Pons (tissue), 1 donor: ENCODE measurements at regions not wholly inside any gene's neighbourhood (a gene's known extent, or its start where the extent isn't known, plus 50 kb on each side); places are given as distances from the start of the nearest gene placed in this dataset.
"Not testable (repeated sequence)": the region's sequence is repeated elsewhere in the genome, so short reads cannot be mapped to it uniquely, and the experiment has no call there.

Source experiments
- DNase-seq: peaks from one replicate; pipeline ENCODE4 v3.0.0-alpha.2; 2016; ENCODE audit warnings: low spot score

- no peak for DNase-seq
Measured at GRCh38 chr12:87679251-87679650, 349.9 kb downstream of the C12orf50 start.

- no peak for DNase-seq
Measured at GRCh38 chr12:87678453-87678852, 350.7 kb downstream of the C12orf50 start.

- no peak for DNase-seq
Measured at GRCh38 chr12:87676731-87677130, 352.5 kb downstream of the C12orf50 start.

GRCh38 chr12:87671757-87672156 is 357.4 kb downstream of the C12orf50 start:
- DNase-seq: no peak

- no peak for DNase-seq
Measured at GRCh38 chr12:87670448-87670847, 358.8 kb downstream of the C12orf50 start.

GRCh38 chr12:87667378-87667777 is 361.8 kb downstream of the C12orf50 start:
- peak; percentile 11 for DNase-seq

- no peak for DNase-seq
Measured at GRCh38 chr12:87661786-87662377, 367.3 kb downstream of the C12orf50 start.

- DNase-seq: no peak
Measured at GRCh38 chr12:87660987-87661774, 368.0 kb downstream of the C12orf50 start.

- DNase-seq: no peak
Measured at GRCh38 chr12:87660291-87660690, 368.9 kb downstream of the C12orf50 start.

- DNase-seq: no peak
Measured at GRCh38 chr12:87656311-87656710, 372.9 kb downstream of the C12orf50 start.

GRCh38 chr12:87651670-87652425 is 377.4 kb downstream of the C12orf50 start:
- DNase-seq: no peak

GRCh38 chr12:87642245-87642644 is 387.0 kb downstream of the C12orf50 start:
- no peak for DNase-seq

GRCh38 chr12:87618199-87618598 is 411.0 kb downstream of the C12orf50 start:
- DNase-seq: no peak

- no peak for DNase-seq
Measured at GRCh38 chr12:87612996-87613395, 416.2 kb downstream of the C12orf50 start.

GRCh38 chr12:87608321-87608720 is 420.9 kb downstream of the C12orf50 start:
- no peak for DNase-seq

GRCh38 chr12:87603727-87604126 is 425.5 kb downstream of the C12orf50 start:
- no peak for DNase-seq

GRCh38 chr12:87599459-87599858 is 429.7 kb downstream of the C12orf50 start:
- no peak for DNase-seq

GRCh38 chr12:87597114-87597513 is 432.1 kb downstream of the C12orf50 start:
- DNase-seq: no peak

- DNase-seq: no peak
Measured at GRCh38 chr12:87596636-87597035, 432.6 kb downstream of the C12orf50 start.

GRCh38 chr12:87596134-87596533 is 433.1 kb downstream of the C12orf50 start:
- no peak for DNase-seq

GRCh38 chr12:87585882-87586557 is 443.2 kb downstream of the C12orf50 start:
- no peak for DNase-seq

GRCh38 chr12:87579091-87579490 is 450.1 kb downstream of the C12orf50 start:
- DNase-seq: not testable (repeated sequence)
